ENCODE measurements at regions not wholly inside any gene's neighbourhood (a gene's known extent, or its start where the extent isn't known, plus 50 kb on each side); places are given as distances from the start of the nearest gene placed in this dataset.

DNA sequence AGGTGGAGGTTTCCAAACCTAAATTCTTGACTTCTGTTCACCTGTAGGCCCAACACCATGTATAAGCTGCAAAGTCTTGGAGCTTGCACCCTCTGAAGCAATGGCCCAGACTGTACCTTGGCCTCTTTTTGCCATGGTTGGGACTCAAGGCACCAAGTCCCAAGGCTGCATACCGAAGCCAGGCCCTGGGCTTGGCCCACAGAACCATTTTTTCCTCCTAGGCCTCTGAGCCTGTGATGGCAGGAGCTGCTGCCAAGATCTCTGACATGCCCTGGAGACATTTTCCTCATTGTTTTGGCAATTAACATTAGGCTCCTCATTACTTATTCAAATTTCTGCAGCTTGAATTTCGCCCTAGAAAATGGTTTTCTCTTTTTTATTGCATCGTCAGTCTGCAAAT is 297.9 kb downstream of the OXSM start:
- Histone ChIP-seq H3K4me1 (ENCODE audit: insufficient read depth, low read length) (no peaks in the 10 kb centered on the region), H3K9me2 (replicated peaks; ENCODE audit: low read length) (no peaks in the 10 kb centered on the region), H3K79me2 (ENCODE audit: low read length) (no peaks in the 10 kb centered on the region), H3K4me3 (ENCODE audit: low read length) (no peak overlapping the region), H2AFZ (ENCODE audit: low read length) (no peak overlapping the region), H3K27ac (ENCODE audit: low read length) (no peak overlapping the region), H3K9ac (ENCODE audit: low read length) (no peak overlapping the region), H3K9me3 (ENCODE audit: low read length) (peaks cover 42% of the 10 kb centered on the region; the same call in 1 of the 2 replicates), H3K36me3 (ENCODE audit: low read depth, low read length) (no peaks in the 10 kb centered on the region), H3F3A (ENCODE audit: low read length, unreplicated experiment) (no peaks in the 10 kb centered on the region), H3K27me3 (ENCODE audit: low read length) (no peaks in the 10 kb centered on the region), H3K4me2 (ENCODE audit: low read length) (no peak overlapping the region), H4K20me1 (ENCODE audit: low read length) (no peaks in the 10 kb centered on the region)
- ChIA-PET CTCF (no interaction called here), POLR2A (ENCODE audit: unreplicated experiment) (no interaction called here)
- DNase-seq, result no peak
- no TSS peak for BruUV-seq (replicated peaks)
- TF ChIP-seq EZH2 (IDR thresholded peaks at IDR 0.05; ENCODE audit: low read length, unreplicated experiment) (no peak), EZH2phosphoT487 (IDR thresholded peaks at IDR 0.05; ENCODE audit: borderline replicate concordance, low read length) (no peak)
- TF ChIP-seq, protein P1, sequence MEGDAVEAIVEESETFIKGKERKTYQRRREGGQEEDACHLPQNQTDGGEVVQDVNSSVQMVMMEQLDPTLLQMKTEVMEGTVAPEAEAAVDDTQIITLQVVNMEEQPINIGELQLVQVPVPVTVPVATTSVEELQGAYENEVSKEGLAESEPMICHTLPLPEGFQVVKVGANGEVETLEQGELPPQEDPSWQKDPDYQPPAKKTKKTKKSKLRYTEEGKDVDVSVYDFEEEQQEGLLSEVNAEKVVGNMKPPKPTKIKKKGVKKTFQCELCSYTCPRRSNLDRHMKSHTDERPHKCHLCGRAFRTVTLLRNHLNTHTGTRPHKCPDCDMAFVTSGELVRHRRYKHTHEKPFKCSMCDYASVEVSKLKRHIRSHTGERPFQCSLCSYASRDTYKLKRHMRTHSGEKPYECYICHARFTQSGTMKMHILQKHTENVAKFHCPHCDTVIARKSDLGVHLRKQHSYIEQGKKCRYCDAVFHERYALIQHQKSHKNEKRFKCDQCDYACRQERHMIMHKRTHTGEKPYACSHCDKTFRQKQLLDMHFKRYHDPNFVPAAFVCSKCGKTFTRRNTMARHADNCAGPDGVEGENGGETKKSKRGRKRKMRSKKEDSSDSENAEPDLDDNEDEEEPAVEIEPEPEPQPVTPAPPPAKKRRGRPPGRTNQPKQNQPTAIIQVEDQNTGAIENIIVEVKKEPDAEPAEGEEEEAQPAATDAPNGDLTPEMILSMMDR (conservative IDR thresholded peaks at IDR 0.05; ENCODE audit: low read depth, low read length), result no peak
- intact Hi-C loops (cut with micrococcal nuclease), result no loop called here
- no peak for ATAC-seq

DNA sequence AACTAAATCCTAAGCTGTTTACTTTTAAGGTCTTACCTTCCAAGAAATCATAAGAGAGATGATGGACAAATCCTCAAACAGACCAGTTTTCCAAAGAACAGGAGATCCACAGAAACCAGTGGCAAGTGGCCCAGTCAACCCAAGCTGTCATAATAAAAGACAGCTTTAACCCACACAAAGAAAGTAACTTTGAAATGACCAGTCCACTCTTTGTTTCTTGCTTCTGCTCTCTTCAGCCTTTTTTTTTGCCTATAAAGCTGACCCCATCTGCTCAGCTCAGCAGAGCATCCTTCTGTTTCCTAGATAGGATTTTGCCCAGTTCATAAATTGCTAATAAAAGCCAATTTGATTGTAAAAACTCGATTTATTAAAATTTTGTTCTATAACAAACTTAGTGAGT is 299.4 kb downstream of the OXSM start:
- BruUV-seq (replicated peaks), result no TSS peak
- Histone ChIP-seq H3K4me3 (ENCODE audit: low read length) (no peak overlapping the region), H3K36me3 (ENCODE audit: low read depth, low read length) (no peaks in the 10 kb centered on the region), H3K27me3 (ENCODE audit: low read length) (no peaks in the 10 kb centered on the region), H3K9me3 (ENCODE audit: low read length) (peaks cover 39% of the 10 kb centered on the region; the same call in 1 of the 2 replicates), H3K4me2 (ENCODE audit: low read length) (no peak overlapping the region), H3F3A (ENCODE audit: low read length, unreplicated experiment) (no peaks in the 10 kb centered on the region), H3K27ac (ENCODE audit: low read length) (no peak overlapping the region), H3K9ac (ENCODE audit: low read length) (no peak overlapping the region), H3K79me2 (ENCODE audit: low read length) (no peaks in the 10 kb centered on the region), H3K4me1 (ENCODE audit: insufficient read depth, low read length) (no peaks in the 10 kb centered on the region), H3K9me2 (replicated peaks; ENCODE audit: low read length) (no peaks in the 10 kb centered on the region), H2AFZ (ENCODE audit: low read length) (no peak overlapping the region), H4K20me1 (ENCODE audit: low read length) (no peaks in the 10 kb centered on the region)
- no peak for TF ChIP-seq EZH2phosphoT487 (IDR thresholded peaks at IDR 0.05; ENCODE audit: borderline replicate concordance, low read length)
- TF ChIP-seq EZH2 (IDR thresholded peaks at IDR 0.05; ENCODE audit: low read length, unreplicated experiment), result no peak
- TF ChIP-seq, protein P1 (conservative IDR thresholded peaks at IDR 0.05; ENCODE audit: low read depth, low read length), result no peak
- ChIA-PET CTCF (no interaction called here), POLR2A (ENCODE audit: unreplicated experiment) (no interaction called here)
- intact Hi-C loops (cut with micrococcal nuclease), result no loop called here
- ATAC-seq (no peak), DNase-seq (no peak)

DNA sequence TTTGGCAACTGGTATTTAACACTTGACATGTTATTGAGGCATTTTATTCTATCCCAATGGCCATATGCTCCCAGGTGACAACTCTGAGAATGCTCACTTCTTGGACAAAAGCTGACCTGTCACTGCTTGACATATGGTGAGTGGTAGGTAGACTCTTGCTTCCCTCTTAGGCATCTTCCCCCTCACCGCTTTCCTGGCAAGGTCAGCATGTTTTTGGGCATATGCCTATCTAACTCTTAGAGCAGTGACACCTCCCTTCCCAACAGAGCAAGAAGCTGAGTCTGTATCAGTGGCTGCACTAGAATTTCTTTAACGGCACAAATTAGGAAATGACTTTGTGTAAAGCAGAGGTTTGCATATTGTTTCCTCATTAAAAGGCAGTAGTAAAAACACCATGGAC is 300.7 kb downstream of the OXSM start:
- H2AFZ ChIP-seq (ENCODE audit: low read length), result no peak overlapping the region
- no TSS peak for BruUV-seq (replicated peaks)
- no peak overlapping the region for H3K9ac ChIP-seq (ENCODE audit: low read length)
- no peaks in the 10 kb centered on the region for H3F3A ChIP-seq (ENCODE audit: low read length, unreplicated experiment)
- H3K4me1 ChIP-seq (ENCODE audit: insufficient read depth, low read length), result no peaks in the 10 kb centered on the region
- no peaks in the 10 kb centered on the region for H3K79me2 ChIP-seq (ENCODE audit: low read length)
- H3K4me3 ChIP-seq (ENCODE audit: low read length), result no peak overlapping the region
- no peak for DNase-seq
- peaks cover 28% of the 10 kb centered on the region; the same call in 1 of the 2 replicates for H3K9me3 ChIP-seq (ENCODE audit: low read length)
- no peaks in the 10 kb centered on the region for H3K9me2 ChIP-seq (replicated peaks; ENCODE audit: low read length)
- CTCF ChIA-PET, result no interaction called here
- no peaks in the 10 kb centered on the region for H3K27me3 ChIP-seq (ENCODE audit: low read length)
- POLR2A ChIA-PET (ENCODE audit: unreplicated experiment), result no interaction called here
- intact Hi-C loops (cut with micrococcal nuclease), result no loop called here
- no peak overlapping the region for H3K27ac ChIP-seq (ENCODE audit: low read length)
- no peak for ATAC-seq
- H3K36me3 ChIP-seq (ENCODE audit: low read depth, low read length), result no peaks in the 10 kb centered on the region
- TF ChIP-seq EZH2 (IDR thresholded peaks at IDR 0.05; ENCODE audit: low read length, unreplicated experiment) (no peak), EZH2phosphoT487 (IDR thresholded peaks at IDR 0.05; ENCODE audit: borderline replicate concordance, low read length) (no peak)
- TF ChIP-seq, protein P1 (conservative IDR thresholded peaks at IDR 0.05; ENCODE audit: low read depth, low read length), result no peak
- H4K20me1 ChIP-seq (ENCODE audit: low read length), result no peaks in the 10 kb centered on the region
- no peak overlapping the region for H3K4me2 ChIP-seq (ENCODE audit: low read length)
